ENCODE measurements at regions not wholly inside any gene's neighbourhood (a gene's known extent, or its start where the extent isn't known, plus 50 kb on each side); places are given as distances from the start of the nearest gene placed in this dataset.

DNA sequence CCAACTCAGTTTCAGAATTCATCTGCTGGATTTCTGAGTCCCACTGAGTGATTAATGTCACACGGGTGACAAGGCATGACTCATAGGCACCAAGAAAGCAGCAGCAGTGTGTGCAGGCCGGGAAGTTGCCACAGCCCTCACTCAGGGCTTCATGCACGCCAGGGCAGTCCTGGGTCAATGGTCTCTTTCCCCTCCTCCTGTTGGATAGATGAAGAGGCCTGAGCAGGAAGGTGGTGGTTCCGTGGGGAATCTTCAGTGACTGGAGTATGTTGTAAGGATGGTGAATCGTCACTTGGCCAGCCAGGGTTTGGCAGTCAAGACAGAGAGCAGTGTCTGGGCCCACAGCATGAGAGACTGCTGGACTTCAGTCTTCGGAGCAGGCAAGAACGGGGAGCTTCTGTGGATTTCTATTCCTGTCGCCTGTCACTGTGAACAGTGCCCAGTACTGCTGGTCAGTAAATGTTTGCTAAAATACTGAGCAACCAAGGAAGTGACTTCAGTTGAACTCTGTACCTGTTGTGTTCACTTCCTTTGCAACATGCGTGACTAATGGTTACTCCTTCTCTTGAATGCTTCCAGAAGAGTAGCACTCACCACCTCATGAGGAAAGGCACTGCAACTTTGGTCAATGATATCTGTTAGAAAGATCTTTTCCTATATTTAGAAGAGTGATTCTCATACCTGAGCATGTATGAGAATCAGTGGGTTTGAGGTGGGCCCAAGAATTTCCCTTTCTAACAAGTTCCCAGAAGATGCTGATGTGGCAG, 62.0 kb upstream of the CD93 start:
- no peak for TF ChIP-seq CHD2 (IDR thresholded peaks at IDR 0.05; ENCODE audit: borderline replicate concordance, low read depth, low read length)
- no peak for TF ChIP-seq SMC3 (IDR thresholded peaks at IDR 0.05; ENCODE audit: borderline replicate concordance, low read length)

Data from GM12878 (cell line).